A549 (cell line): ENCODE measurements at regions not wholly inside any gene's neighbourhood (a gene's known extent, or its start where the extent isn't known, plus 50 kb on each side); places are given as distances from the start of the nearest gene placed in this dataset.

Source experiments
- ATAC-seq, 2 experiments: fragments of 200-7000 bp in 1 of 2; fragments of >200 bp in 1 of 2; cut with Nextera tagmentation in 1 of 2; cut with Tn5 transposase in 1 of 2; 3 replicates each; pipeline versions ENCODE4 v1.8.0 to v1.9.1; 2018 to 2020; ENCODE audit warnings: mild to moderate bottlenecking in 1 of 2, moderate library complexity in 1 of 2
- CTCF ChIA-PET: fragments of 300-600 bp; sonication (Branson Sonifier 250); formaldehyde crosslinking; extraction: SDS; loops from one replicate; lab custom pipeline; 2021; ENCODE audit warnings: antibody characterized with exemption, inconsistent platforms; lab: Yijun Ruan, JAX
- POLR2A ChIA-PET: fragments of 350-600 bp; formaldehyde crosslinking; extraction: SDS; loops from one replicate; lab custom pipeline; 2021; ENCODE audit warnings: antibody characterized with exemption, inconsistent platforms; lab: Yijun Ruan, JAX
- DNase-seq, 2 experiments: peaks; one replicate each; pipeline versions ENCODE4 v3.0.0 to v3.0.0-alpha.2; 2011 to 2016; ENCODE audit warnings: low read depth in 1 of 2, low spot score in 1 of 2
- FAIRE-seq: peaks from 2 replicates; lab custom pipeline; 2011; peaks lifted over from hg19 to GRCh38; lab: Jason Lieb, UNC
- H3K27ac ChIP-seq, 2 experiments: fragments of >200 bp; sonication (Bioruptor Twin); formaldehyde crosslinking; 3 replicates each; pipeline ENCODE4 v1.5.1; 2016 to 2017
- H3K4me1 ChIP-seq: fragments of >200 bp; sonication (Bioruptor Twin); formaldehyde crosslinking; 3 replicates; pipeline ENCODE4 v1.6.1; 2016
- H3K4me2 ChIP-seq: fragments of >200 bp; sonication (Bioruptor Twin); formaldehyde crosslinking; 3 replicates; pipeline ENCODE4 v1.6.1; 2016
- H3K4me3 ChIP-seq: fragments of >200 bp; sonication (Bioruptor Twin); formaldehyde crosslinking; 3 replicates; pipeline ENCODE4 v1.5.1; 2016
- H3K9me3 ChIP-seq: fragments of >200 bp; sonication (Bioruptor Twin); formaldehyde crosslinking; 3 replicates; pipeline ENCODE4 v1.6.1; 2016
- CBX8 ChIP-seq: fragments of 200-600 bp; sonication (generic); IDR thresholded peaks from 2 replicates; pipeline ENCODE4 v1.6.1; 2016
- CEBPB ChIP-seq, 2 experiments: fragments of >200 bp in 1 of 2; sonication (Bioruptor Twin) in 1 of 2; formaldehyde crosslinking in 1 of 2; IDR thresholded peaks; 2 replicates each; pipeline ENCODE4 v1.6.1; 2012 to 2016
- CHD2 ChIP-seq: fragments of 150-350 bp; IDR thresholded peaks from 2 replicates; pipeline ENCODE4 v1.6.1; 2014; ENCODE audit warnings: low read length; ENCODE audit not compliant: partially characterized antibody
- EHF ChIP-seq: fragments of 250-450 bp; sonication (Bioruptor Pico); IDR thresholded peaks from 2 replicates; pipeline ENCODE4 v1.5.0; 2020; ENCODE audit warnings: mild to moderate bottlenecking
- EHMT2 ChIP-seq: fragments of 200-600 bp; sonication (generic); IDR thresholded peaks from 2 replicates; pipeline ENCODE4 v1.6.1; 2016; ENCODE audit warnings: antibody characterized with exemption, low read depth, mild to moderate bottlenecking, moderate library complexity
- ESRRA ChIP-seq: fragments of 150-350 bp; IDR thresholded peaks from 2 replicates; pipeline ENCODE4 v1.6.1; 2014; ENCODE audit warnings: mild to moderate bottlenecking, low read length, borderline replicate concordance
- FOSL2 ChIP-seq, 2 experiments: fragments of 450-650 bp in 1 of 2; fragments of >200 bp in 1 of 2; sonication (Bioruptor Twin) in 1 of 2; formaldehyde crosslinking; IDR thresholded peaks; 2 replicates each; pipeline versions ENCODE4 v1.5.0 to v1.6.1; 2016 to 2020; ENCODE audit warnings: mild to moderate bottlenecking in 1 of 2, moderate library complexity in 1 of 2
- HES2 ChIP-seq: fragments of >200 bp; sonication (Bioruptor Twin); formaldehyde crosslinking; IDR thresholded peaks from 2 replicates; pipeline ENCODE4 v1.6.1; 2016
- HEYL ChIP-seq: fragments of 250-450 bp; sonication (Bioruptor Pico); IDR thresholded peaks from 2 replicates; pipeline ENCODE4 v1.8.0; 2021; ENCODE audit warnings: mild to moderate bottlenecking, moderate library complexity
- HMGXB4 ChIP-seq: fragments of 250-450 bp; sonication (Bioruptor Pico); IDR thresholded peaks from 2 replicates; pipeline ENCODE4 v1.5.0; 2021; ENCODE audit warnings: mild to moderate bottlenecking, moderate library complexity, borderline replicate concordance
- HOXA7 ChIP-seq: fragments of 250-450 bp; sonication (Bioruptor Pico); IDR thresholded peaks from 2 replicates; pipeline ENCODE4 v1.5.0; 2020; ENCODE audit warnings: mild to moderate bottlenecking, moderate library complexity
- HOXB13 ChIP-seq: fragments of 250-450 bp; sonication (Bioruptor Pico); IDR thresholded peaks from 2 replicates; pipeline ENCODE4 v1.5.0; 2020; ENCODE audit warnings: low read depth, mild to moderate bottlenecking, moderate library complexity
- HOXB5 ChIP-seq: fragments of 250-450 bp; sonication (Bioruptor Pico); IDR thresholded peaks from 2 replicates; pipeline ENCODE4 v1.5.0; 2020; ENCODE audit warnings: mild to moderate bottlenecking, moderate library complexity
- KDM1A ChIP-seq: fragments of 200-600 bp; sonication (generic); IDR thresholded peaks from 2 replicates; pipeline ENCODE4 v1.6.1; 2016; ENCODE audit warnings: low read depth, mild to moderate bottlenecking
- MAFK ChIP-seq: fragments of 450-650 bp; IDR thresholded peaks from 2 replicates; pipeline ENCODE4 v1.6.1; 2014; ENCODE audit not compliant: partially characterized antibody
- MAZ ChIP-seq: fragments of 150-350 bp; IDR thresholded peaks from 2 replicates; pipeline ENCODE4 v1.6.1; 2014; ENCODE audit warnings: antibody characterized with exemption, low read depth, low read length, borderline replicate concordance
- MYC ChIP-seq: IDR thresholded peaks from 2 replicates; pipeline ENCODE4 v1.6.1; 2012; ENCODE audit warnings: mild to moderate bottlenecking, inconsistent platforms, low read length, improper control_type of control experiment, borderline replicate concordance
- NFE2L2 ChIP-seq: fragments of 150-350 bp; conservative IDR thresholded peaks from 2 replicates; pipeline ENCODE4 v1.6.1; 2014; ENCODE audit warnings: low read length
- POLR2AphosphoS2 ChIP-seq: conservative IDR thresholded peaks from 2 replicates; pipeline ENCODE4 v1.6.1; 2012; ENCODE audit warnings: low read length, improper control_type of control experiment, inconsistent platforms
- RAD21 ChIP-seq, 2 experiments: fragments of >200 bp in 1 of 2; sonication (Bioruptor Twin) in 1 of 2; formaldehyde crosslinking in 1 of 2; IDR thresholded peaks in 1 of 2; conservative IDR thresholded peaks in 1 of 2; 2 replicates in 1 of 2; 3 replicates in 1 of 2; pipeline ENCODE4 v1.6.1; 2012 to 2018; ENCODE audit warnings: inconsistent platforms in 1 of 2
- RARB ChIP-seq: fragments of 250-450 bp; sonication (Bioruptor Pico); IDR thresholded peaks from 2 replicates; pipeline ENCODE4 v1.8.0; 2021; ENCODE audit warnings: mild to moderate bottlenecking, moderate library complexity
- SMC3 ChIP-seq: fragments of >200 bp; sonication (Bioruptor Twin); formaldehyde crosslinking; IDR thresholded peaks from 3 replicates; pipeline ENCODE4 v1.6.1; 2018; ENCODE audit warnings: inconsistent platforms
- TP53 ChIP-seq: fragments of 250-450 bp; sonication (Bioruptor Pico); IDR thresholded peaks from 2 replicates; pipeline ENCODE4 v1.5.0; 2021; ENCODE audit warnings: mild to moderate bottlenecking, moderate library complexity
- ZC3H11A ChIP-seq: fragments of 450-650 bp; IDR thresholded peaks from 2 replicates; pipeline ENCODE4 v1.6.1; 2014; ENCODE audit warnings: antibody characterized with exemption, mild to moderate bottlenecking
- ZFP36 ChIP-seq: fragments of 450-650 bp; IDR thresholded peaks from 2 replicates; pipeline ENCODE4 v1.6.1; 2014; ENCODE audit warnings: borderline replicate concordance; ENCODE audit not compliant: partially characterized antibody
- ZSCAN20 ChIP-seq: fragments of 250-450 bp; sonication (Bioruptor Pico); IDR thresholded peaks from 2 replicates; pipeline ENCODE4 v1.8.0; 2022; ENCODE audit warnings: mild to moderate bottlenecking, moderate library complexity
- WGBS: methylation state at CpG from one replicate; pipeline ENCODE4 v1.1.6; 2017; ENCODE audit errors: missing lambda C conversion rate; 5-methylcytosine and 5-hydroxymethylcytosine counted together

GRCh38 chr10:4511509-4511908, 314.5 kb upstream of the AKR1E2 start:
- TF ChIP-seq HMGXB4 (CRISPR knock-in tag) (no peak), HOXB13 (no peak), SMC3 (no peak), EHF (CRISPR knock-in tag) (no peak), HEYL (CRISPR knock-in tag) (no peak), ESRRA (no peak), RARB (CRISPR knock-in tag) (no peak), HOXA7 (CRISPR knock-in tag) (no peak), HOXB5 (CRISPR knock-in tag) (no peak), NFE2L2 (no peak), FOSL2 (IDR thresholded peaks at IDR 0.05) (no peak), FOSL2 (CRISPR knock-in tag; IDR thresholded peaks at IDR 0.05) (no peak), POLR2AphosphoS2 (no peak), HES2 (no peak), MAFK (no peak), MYC (no peak), RAD21 (conservative IDR thresholded peaks at IDR 0.05 in 1 of 2, IDR thresholded peaks at IDR 0.05 in 1 of 2) (no peak), CBX8 (no peak), ZFP36 (no peak)
- TF ChIP-seq, all 56 proteins: peak for 0
- Histone ChIP-seq H3K4me1 (no peaks in the 10 kb centered on the region), H3K27ac (no peak overlapping the region; a peak in 1 of 6 replicates), H3K4me2 (no peak overlapping the region), H3K4me3 (no peak overlapping the region), H3K9me3 (no peaks in the 10 kb centered on the region)
- DNase-seq (no peak), ATAC-seq (no peak), FAIRE-seq (no peak)
- POLR2A ChIA-PET: no interaction called here
- CTCF ChIA-PET: interaction anchor here (1.0 to 1.2 kb wide), 3 partner anchors 219 to 260 kb away, joined by 3 to 4 read pairs (median 3); no protein-coding TSS in a partner anchor
- WGBS: 63% methylated on average over 4 of the region's 4 CpGs

- CTCF ChIA-PET: interaction anchor here (1.2 to 1.9 kb wide), 2 partner anchors 23 to 147 kb away, joined by 3 to 5 read pairs; no protein-coding TSS in a partner anchor
- POLR2A ChIA-PET: no interaction called here
- no peak for DNase-seq
- H3K9me3 ChIP-seq: no peaks in the 10 kb centered on the region
- H3K4me3 ChIP-seq: no peak overlapping the region
- no peaks in the 10 kb centered on the region for H3K4me1 ChIP-seq
- ATAC-seq: no peak
- 88% methylated on average over 10 of the region's 10 CpGs for WGBS
- H3K4me2 ChIP-seq: no peak overlapping the region
- TF ChIP-seq FOSL2 (IDR thresholded peaks at IDR 0.05) (no peak), FOSL2 (CRISPR knock-in tag; IDR thresholded peaks at IDR 0.05) (no peak), TP53 (CRISPR knock-in tag) (no peak), HOXB5 (CRISPR knock-in tag) (no peak), HMGXB4 (CRISPR knock-in tag) (no peak), CHD2 (no peak), KDM1A (no peak), ZSCAN20 (CRISPR knock-in tag) (no peak), ZFP36 (no peak), CEBPB (IDR thresholded peaks at IDR 0.05) (no peak), MAZ (no peak), ZC3H11A (no peak), RARB (CRISPR knock-in tag) (no peak), HEYL (CRISPR knock-in tag) (no peak), EHMT2 (no peak)
- no peak for FAIRE-seq
- H3K27ac ChIP-seq: no peak overlapping the region
Observed at GRCh38 chr10:4509405-4509804, 316.6 kb upstream of the AKR1E2 start.
